Loucy (cell line): ENCODE measurements at regions not wholly inside any gene's neighbourhood (a gene's known extent, or its start where the extent isn't known, plus 50 kb on each side); places are given as distances from the start of the nearest gene placed in this dataset.

Source experiments
- H2AFZ ChIP-seq: fragments of 200-600 bp; sonication (generic); 2 replicates; pipeline ENCODE4 v1.6.0; 2016; ENCODE audit warnings: antibody characterized with exemption, mild to moderate bottlenecking, low read length, moderate library complexity
- H3F3A ChIP-seq: fragments of 200-600 bp; 2 replicates; pipeline ENCODE4 v1.6.0; 2016; ENCODE audit warnings: antibody characterized with exemption, low read depth, mild to moderate bottlenecking
- H3K27me3 ChIP-seq: fragments of 200-600 bp; sonication (generic); 2 replicates; pipeline ENCODE4 v1.6.1; 2014; ENCODE audit warnings: low read length, mild to moderate bottlenecking; ENCODE audit not compliant: insufficient read depth, poor library complexity, severe bottlenecking
- H3K36me3 ChIP-seq: fragments of 200-600 bp; sonication (generic); 2 replicates; pipeline ENCODE4 v1.6.1; 2016; ENCODE audit warnings: low read length; ENCODE audit not compliant: insufficient read depth
- H3K4me1 ChIP-seq: fragments of 200-600 bp; sonication (generic); 2 replicates; pipeline ENCODE4 v1.5.1; 2014; ENCODE audit warnings: low read length, mild to moderate bottlenecking; ENCODE audit not compliant: insufficient read depth, poor library complexity, severe bottlenecking
- H3K4me2 ChIP-seq: fragments of 200-600 bp; sonication (generic); 2 replicates; pipeline ENCODE4 v1.6.0; 2014; ENCODE audit warnings: antibody characterized with exemption, low read length, low read depth, mild to moderate bottlenecking; ENCODE audit not compliant: poor library complexity, severe bottlenecking
- H3K4me3 ChIP-seq: fragments of 200-600 bp; sonication (generic); 2 replicates; pipeline ENCODE4 v1.5.1; 2014; ENCODE audit warnings: low read length, mild to moderate bottlenecking, mixed read lengths; ENCODE audit not compliant: poor library complexity, severe bottlenecking
- H3K79me2 ChIP-seq: fragments of 200-600 bp; sonication (generic); 2 replicates; pipeline ENCODE4 v1.6.1; 2014; ENCODE audit warnings: low read length; ENCODE audit not compliant: insufficient read depth
- H3K9ac ChIP-seq: fragments of 200-600 bp; sonication (generic); 2 replicates; pipeline ENCODE4 v1.6.0; 2014; ENCODE audit warnings: mild to moderate bottlenecking, low read depth, low read length, moderate library complexity; ENCODE audit not compliant: poor library complexity, severe bottlenecking
- H3K9me2 ChIP-seq: fragments of 200-600 bp; sonication (generic); replicated peaks from 2 replicates; pipeline ENCODE4 v1.6.1; 2016; ENCODE audit warnings: low read depth, low read length, mixed read lengths
- H3K9me3 ChIP-seq: fragments of 200-600 bp; sonication (generic); 2 replicates; pipeline ENCODE4 v1.6.1; 2014; ENCODE audit warnings: mild to moderate bottlenecking, antibody characterized with exemption, low read length, low read depth; ENCODE audit not compliant: insufficient read depth
- H4K20me1 ChIP-seq: fragments of 200-600 bp; sonication (generic); 2 replicates; pipeline ENCODE4 v1.6.0; 2014; ENCODE audit warnings: antibody characterized with exemption, low read length, mild to moderate bottlenecking; ENCODE audit not compliant: insufficient read depth, poor library complexity, severe bottlenecking
- CTCF ChIP-seq: fragments of 200-600 bp; sonication (generic); conservative IDR thresholded peaks from 2 replicates; pipeline ENCODE4 v1.5.1; 2014; ENCODE audit warnings: mild to moderate bottlenecking, antibody characterized with exemption, low read length
- EZH2phosphoT487 ChIP-seq: fragments of 200-600 bp; IDR thresholded peaks from 2 replicates; pipeline ENCODE4 v1.6.1; 2018; ENCODE audit warnings: antibody characterized with exemption, mild to moderate bottlenecking, moderate library complexity, borderline replicate concordance

GRCh38 chr13:105395041-105395440 is 1140.4 kb downstream of the EFNB2 start:
- H3K9me3 ChIP-seq, result no peaks in the 10 kb centered on the region
- no peaks in the 10 kb centered on the region for H3K36me3 ChIP-seq
- no peak overlapping the region for H3K4me3 ChIP-seq
- no peak for TF ChIP-seq CTCF
- H3K4me1 ChIP-seq, result no peaks in the 10 kb centered on the region
- no peaks in the 10 kb centered on the region for H3K9me2 ChIP-seq
- H3K4me2 ChIP-seq, result no peak overlapping the region
- H4K20me1 ChIP-seq, result no peaks in the 10 kb centered on the region
- H2AFZ ChIP-seq, result no peak overlapping the region
- no peaks in the 10 kb centered on the region for H3F3A ChIP-seq
- H3K79me2 ChIP-seq, result no peaks in the 10 kb centered on the region
- no peaks in the 10 kb centered on the region for H3K27me3 ChIP-seq
- H3K9ac ChIP-seq, result no peak overlapping the region

GRCh38 chr13:105389373-105389772 is 1146.1 kb downstream of the EFNB2 start:
- TF ChIP-seq EZH2phosphoT487 (no peak), CTCF (no peak)
- no peak overlapping the region for H3K9ac ChIP-seq
- H3F3A ChIP-seq, result no peaks in the 10 kb centered on the region
- H3K9me3 ChIP-seq, result no peaks in the 10 kb centered on the region
- H3K36me3 ChIP-seq, result no peaks in the 10 kb centered on the region
- H4K20me1 ChIP-seq, result no peaks in the 10 kb centered on the region
- H3K79me2 ChIP-seq, result no peaks in the 10 kb centered on the region
- H3K9me2 ChIP-seq, result no peaks in the 10 kb centered on the region
- no peak overlapping the region for H3K4me3 ChIP-seq
- no peak overlapping the region for H3K4me2 ChIP-seq
- H3K4me1 ChIP-seq, result no peaks in the 10 kb centered on the region
- H3K27me3 ChIP-seq, result no peaks in the 10 kb centered on the region
- H2AFZ ChIP-seq, result no peak overlapping the region

- H3K9me3 ChIP-seq, result no peaks in the 10 kb centered on the region
- H3F3A ChIP-seq, result no peaks in the 10 kb centered on the region
- no peak overlapping the region for H3K4me3 ChIP-seq
- no peak overlapping the region for H3K9ac ChIP-seq
- no peaks in the 10 kb centered on the region for H3K36me3 ChIP-seq
- H4K20me1 ChIP-seq, result no peaks in the 10 kb centered on the region
- H3K79me2 ChIP-seq, result no peaks in the 10 kb centered on the region
- peaks cover 4% of the 10 kb centered on the region for H3K4me1 ChIP-seq
- no peak overlapping the region for H3K4me2 ChIP-seq
- no peak overlapping the region for H2AFZ ChIP-seq
- TF ChIP-seq EZH2phosphoT487 (no peak), CTCF (no peak)
- H3K9me2 ChIP-seq, result no peaks in the 10 kb centered on the region
- no peaks in the 10 kb centered on the region for H3K27me3 ChIP-seq
These were observed 1158.0 kb downstream of the EFNB2 start for GRCh38 chr13:105377452-105377851.
